ENCODE measurements at regions not wholly inside any gene's neighbourhood (a gene's known extent, or its start where the extent isn't known, plus 50 kb on each side); places are given as distances from the start of the nearest gene placed in this dataset.
"Not testable (repeated sequence)": the region's sequence is repeated elsewhere in the genome, so short reads cannot be mapped to it uniquely, and the experiment has no call there.

DNA sequence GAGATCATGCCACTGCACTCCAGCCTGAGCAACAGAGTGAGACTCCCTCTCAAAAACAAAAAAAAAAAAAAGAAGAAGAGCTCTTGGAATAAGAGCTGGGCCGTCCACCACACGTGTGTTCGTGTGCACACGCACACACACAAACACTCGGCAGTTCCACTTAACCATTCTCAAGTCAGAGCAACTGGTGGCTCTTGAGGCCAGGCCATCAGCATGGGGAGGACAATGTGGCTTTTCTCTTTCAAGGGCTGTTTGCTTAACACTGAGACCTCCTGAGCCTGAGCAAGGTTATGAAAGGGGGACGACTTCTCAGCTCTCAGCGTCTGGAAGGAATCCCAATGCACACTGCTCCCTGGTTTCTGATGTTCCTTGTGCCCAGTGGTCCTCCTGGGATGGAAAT is 444.9 kb downstream of the SOX9 start:
- DNase-seq: no peak

DNA sequence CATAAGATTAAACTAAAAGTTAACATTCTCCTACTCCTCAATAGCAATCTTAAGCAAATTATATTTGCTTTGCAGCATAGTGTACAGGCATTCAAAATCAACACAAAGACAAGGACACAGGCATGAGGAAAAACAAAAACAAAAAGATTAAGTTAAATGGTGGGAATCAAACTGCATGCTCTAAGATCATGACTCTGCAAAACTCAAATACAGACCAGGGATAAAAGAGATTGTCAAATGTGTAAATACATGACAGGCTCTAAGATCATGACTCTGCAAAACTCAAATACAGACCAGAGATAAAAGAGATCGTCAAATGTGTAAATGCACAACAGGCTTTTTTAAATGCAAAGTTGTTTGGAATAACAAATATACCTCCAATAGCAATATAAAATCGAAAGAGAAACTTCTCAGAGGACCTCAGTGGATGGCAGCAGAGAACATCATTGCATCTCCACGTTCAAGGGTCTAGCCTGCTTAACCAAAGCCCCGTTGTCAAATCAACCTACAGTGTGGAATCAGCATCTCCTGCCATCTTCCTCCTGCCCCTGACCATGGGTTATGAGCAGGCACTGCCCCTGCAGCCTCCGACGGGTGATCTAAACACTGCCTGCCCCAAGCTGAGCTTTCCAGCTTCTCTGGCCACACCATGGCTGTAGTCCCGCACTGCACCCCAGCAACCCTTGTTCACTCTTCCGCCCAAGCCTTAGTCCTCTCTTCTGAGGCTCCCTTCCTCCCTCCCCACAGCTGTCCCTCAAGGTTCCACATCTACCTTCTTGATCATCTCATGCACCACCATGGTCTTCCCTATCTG is 446.1 kb downstream of the SOX9 start:
- DNase-seq: no peak

DNA sequence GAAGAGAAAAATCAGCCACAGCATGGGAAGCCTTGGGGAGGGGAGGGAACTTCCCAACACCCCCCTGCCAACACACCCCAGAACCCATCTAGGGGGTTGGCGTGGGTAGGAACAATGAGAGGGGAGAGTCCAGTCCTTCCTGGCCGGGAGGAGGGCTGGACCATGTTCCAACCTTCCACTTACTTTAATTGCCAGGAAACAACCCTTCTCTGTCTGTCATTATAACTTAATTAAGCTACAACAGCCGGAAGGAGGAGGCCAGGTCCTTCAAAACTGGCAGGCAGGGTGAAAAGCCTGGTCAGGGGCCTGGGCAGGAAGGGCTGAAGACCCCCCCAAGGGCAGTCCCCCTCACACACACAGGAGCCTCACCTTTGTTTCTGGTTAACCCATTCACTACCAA is 447.0 kb downstream of the SOX9 start:
- DNase-seq: peak; percentile 43

DNA sequence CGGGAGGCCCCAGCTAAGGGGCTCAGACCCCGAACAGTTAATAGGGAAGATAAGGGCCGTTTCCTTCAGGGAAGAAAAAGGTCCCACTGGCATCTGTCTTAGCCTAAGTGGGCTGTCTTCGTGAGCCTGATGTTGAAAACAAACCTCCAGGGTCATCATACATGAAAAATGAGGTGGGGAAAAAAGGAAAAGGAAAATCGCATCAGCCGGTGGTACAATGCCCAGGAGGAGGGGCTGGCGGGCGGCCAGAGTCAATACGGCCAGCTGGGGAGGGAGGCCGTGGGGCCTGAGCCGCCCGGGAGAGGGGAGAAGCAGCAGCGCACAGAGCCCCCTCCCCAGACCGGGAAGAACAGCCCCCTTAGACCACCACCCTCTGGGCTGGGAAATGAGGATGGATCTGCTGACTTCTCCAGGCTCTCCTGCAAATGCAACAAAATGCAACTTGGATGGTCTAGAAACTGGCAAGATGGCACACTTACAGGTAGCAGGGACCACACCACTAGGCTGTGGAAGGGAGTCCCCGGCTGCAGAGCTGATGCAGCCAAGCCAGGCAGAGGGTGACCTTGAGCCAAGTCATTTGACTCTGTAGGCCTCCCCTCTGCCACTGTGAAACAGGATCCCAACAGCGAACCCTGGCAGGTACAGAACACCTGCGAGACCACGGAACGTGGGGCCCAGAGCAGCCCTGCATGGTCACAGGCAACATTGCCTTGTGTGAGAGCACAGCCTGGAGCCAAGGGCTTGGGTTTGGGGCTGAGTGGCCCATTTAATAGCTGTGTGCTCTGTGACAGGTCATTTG is 448.5 kb downstream of the SOX9 start:
- DNase-seq: peak; percentile 62

DNA sequence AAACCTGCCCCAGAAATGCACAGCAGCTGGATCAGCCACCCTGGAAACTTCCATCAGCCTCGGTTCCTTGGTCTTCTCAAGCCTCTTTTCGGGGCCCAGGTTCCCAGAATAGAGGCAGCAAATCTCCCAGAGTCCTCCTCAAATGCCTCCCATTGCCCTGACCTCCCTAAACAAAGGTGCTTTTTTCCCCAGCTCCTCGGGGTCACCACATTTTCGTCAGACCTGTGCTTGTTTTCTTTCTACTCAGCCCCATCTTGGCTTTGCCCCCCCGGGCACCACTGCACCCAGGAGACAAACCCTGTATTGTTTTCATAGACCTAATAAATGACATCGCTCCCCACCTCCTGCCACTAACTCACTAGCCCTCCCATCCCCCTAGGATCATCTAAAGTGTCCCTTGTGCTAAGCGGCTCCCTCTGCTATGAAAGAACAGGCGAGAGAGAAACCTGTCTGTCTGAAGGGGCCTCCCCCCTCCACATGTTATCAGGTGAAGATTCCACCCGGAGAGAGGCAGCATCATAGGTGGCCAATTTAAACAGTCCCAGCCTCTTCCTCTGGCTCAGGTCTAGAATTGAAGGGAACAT is 451.1 kb downstream of the SOX9 start:
- DNase-seq: no peak

DNA sequence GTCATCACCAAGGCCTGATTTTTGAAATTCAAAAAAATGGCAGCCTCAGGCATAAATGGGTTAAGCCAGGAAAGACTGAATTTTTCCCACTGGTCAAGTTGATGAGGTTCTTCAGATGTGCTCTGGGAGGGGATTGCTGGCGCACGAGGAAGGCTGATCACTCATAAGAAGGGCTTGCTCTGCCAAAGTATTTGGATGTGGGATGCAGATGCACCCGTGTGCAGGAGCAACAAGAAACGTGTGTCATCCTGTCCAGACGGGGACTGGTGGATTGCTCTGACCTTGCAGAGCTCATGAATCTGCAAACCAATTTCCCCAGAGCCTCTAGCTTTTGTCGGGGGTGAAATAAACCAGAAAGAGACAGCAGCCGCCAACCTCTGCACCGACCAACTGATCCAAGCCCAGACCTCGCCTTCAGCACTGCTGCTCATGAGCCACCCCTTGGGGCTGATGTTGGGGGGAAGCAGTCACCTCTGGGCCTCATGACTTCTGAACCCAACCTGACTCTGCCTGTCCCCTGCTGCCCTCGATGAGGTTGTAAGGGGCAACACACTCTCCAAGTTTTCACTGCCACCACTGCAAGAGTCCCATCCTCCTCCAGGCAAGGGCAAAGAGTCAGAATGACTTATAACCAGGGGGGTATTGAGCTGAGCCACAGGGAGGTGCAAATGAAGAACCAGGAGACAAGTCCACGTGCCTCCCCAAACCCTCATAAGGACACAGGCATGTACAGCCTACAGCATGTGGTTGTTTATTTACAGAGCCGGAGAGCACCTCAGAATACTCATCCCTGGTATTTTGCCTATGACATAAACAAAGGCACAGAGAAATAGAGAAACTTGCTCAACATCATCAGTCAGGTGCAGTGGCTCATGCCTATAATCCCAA is 452.0 kb downstream of the SOX9 start:
- no peak for DNase-seq

DNA sequence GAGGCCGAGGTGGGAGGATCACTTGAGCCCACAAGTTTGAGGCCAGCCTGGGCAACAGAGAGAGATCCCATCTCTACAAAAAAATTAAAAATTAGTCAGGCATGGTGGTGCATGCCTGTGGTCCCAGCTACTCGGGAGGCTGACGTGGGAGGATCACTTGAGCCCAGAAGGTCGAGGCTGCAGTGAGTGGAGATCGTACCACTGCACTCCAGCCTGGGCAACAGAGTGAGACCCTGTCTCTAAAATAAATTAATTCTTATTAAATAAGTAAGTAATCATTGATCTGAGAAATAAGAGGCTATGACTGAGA is 452.6 kb downstream of the SOX9 start:
- DNase-seq: not testable (repeated sequence)

DNA sequence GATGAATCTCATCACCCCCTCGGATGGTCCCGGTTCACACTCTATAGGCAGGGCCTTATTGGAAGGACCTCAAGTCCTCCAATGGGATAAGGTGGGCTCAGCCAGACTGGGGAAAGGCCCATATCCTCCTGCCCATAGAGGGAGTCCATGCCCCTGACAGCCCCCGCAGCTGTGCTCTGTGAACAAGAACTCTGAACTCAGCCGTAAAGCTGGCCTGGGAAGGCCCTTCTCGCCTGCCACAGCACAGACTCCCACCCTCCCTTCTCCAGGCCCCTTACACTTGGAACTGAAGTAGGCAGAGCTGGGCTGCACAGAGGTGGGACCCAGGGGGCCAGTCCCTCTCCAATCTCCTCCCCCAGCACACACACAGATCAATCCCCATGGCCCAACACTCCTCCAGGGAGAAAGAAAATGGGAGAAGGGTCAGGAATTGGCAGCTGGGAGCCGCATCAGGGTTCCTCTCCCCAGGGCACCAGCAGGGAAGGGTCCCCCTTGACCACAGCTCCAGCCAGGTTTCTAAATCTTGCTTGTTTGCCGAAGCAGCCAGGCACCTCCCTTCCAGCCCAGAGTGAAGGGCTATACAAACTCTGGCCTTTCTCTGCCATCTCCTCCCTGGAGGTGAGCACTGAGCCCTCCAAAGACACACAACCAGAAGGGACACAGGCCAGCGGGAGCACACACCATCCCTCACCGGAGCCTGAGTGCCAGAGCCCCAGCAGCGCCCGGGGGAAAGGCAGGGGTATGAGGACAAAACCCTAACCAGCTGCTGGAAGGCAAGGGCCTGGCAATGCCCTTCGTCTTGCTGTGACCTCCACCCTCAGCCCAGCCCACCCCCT is 454.1 kb downstream of the SOX9 start:
- no peak for DNase-seq

DNA sequence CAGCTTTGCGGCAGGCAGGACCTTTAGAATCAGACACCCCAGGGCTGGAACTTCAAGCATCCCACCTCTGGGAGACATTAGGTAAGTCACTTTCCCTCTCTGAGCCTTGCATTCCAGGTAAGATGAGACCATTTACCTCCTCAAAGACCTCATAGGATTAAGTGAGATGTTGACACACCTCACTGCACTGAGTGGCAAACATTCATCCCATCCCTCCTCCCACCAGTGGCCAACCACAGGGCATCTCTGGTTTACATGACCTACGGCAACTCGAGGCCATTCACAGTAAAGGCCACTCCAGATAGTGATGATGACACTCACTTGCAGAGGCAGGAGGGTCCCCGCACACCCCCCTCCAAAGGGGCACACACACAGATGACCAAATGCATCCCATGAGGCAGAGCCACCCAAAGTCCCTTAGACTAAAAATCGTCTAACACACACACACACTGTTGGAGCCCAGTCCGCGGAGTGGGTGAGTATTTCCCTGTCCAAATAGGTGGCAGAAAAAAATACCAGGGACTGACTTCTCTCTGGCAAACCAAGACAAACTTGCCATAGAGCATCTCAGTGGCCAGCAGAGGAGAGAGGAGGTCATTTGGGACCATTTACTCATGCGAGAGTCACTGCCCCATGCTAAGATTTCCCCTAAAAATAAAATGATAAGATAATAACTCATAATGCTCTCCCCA is 454.9 kb downstream of the SOX9 start:
- DNase-seq: peak; percentile 38

DNA sequence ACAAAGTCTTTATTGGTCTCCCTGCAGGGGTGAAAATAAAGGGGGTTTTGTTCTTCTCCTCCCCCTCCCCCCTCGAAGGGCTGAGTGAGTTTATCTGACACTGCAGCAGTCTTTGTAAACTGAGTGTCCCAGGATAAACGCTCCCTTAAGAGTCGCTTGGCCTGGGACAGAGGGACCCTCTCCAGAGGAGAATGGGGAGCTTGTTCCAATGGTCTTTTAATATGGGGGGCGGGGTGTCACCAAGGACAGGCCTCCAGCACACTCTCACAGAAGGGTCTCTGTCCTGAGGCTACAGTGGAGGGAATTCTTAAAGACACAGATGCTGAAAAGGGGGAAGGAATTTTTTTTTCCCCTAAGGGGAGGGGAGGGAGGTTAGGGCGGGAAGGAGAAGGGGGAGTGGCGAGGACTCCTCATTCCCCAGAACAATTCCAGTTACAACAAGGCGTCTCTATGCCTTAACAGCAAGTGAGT is 455.5 kb downstream of the SOX9 start:
- peak; percentile 84 for DNase-seq

DNA sequence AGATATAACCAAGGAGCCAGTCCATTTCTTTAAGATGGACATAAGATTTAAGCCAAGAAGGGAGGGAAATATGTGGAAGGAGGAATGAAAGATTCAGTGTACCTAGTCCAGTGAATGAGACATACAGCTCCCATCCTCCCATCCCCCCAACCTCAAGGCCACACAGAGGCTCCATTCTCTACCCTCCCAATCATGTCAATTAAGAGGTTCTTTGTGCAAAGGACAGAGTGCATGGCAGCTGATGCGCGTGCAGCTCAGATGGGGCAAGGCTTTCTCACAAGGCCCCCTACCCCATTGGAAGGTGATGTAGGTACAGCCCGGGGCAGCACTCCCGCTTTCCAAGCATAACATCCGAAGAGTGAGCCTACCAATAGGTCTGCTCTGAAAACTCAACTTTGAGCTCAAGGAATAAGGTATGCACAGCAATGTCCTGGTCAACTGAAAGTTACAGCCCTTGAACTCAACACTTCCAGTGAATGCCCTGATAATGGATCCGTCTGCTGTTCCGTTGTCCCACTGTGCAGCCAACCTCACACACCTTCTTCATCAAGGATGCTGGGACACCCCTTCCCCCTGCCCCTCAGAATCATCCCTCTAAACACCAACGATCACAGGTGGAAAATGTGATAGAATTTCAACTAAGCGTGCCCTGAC is 458.1 kb downstream of the SOX9 start:
- no peak for DNase-seq

DNA sequence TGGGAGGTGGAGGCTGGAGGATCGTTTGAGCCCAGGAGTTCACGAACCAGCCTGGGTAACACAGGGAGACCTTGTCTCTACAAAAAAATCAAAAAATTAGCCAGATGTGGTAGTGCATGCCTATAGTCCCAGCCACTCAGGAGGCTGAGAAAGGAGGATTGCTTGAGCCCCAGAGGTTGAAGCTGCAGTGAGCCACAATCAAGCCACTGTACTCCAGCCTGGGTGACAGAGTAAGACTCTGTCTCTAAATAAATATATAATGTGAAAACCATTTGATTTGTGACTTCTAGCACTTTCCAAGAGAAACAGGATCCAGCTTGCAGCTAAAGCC is 459.1 kb downstream of the SOX9 start:
- DNase-seq: no peak

DNA sequence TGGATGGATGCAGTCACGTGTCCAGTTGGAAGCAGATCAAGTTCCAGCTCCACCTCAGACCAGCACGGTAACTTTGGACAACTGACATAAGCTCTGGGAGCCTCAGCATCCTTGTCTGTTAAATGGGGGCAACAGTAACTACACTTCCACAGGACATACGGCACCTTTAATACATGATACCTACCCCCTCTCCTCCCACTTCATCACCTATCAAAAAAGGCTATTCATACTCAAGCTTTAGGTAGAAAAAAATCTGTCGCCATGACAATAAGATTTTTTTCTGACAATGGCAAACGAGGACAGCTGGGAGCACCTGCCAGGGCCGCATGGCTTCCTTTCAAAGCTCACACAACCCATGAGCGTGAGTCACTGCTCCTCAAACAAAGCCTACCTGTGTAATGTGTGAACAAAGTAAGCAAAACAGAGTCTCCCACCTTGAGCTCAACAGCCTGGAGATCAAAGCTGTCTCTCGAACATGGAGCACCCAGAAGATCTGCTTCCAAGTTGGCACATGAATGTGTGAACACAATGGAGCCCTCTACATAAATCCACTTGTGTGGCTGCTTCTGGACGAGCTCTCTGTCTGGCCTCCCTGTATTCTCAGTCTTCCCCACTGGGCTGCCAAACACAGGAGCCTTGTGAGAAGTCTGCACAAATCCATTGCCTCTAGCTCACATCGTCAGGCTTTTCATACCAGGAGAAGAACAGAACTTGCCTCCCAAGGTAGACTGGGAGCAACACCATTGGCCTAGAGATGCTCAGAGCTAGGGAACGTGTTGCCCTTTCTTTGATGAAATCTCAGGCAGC is 459.7 kb downstream of the SOX9 start:
- DNase-seq: no peak

DNA sequence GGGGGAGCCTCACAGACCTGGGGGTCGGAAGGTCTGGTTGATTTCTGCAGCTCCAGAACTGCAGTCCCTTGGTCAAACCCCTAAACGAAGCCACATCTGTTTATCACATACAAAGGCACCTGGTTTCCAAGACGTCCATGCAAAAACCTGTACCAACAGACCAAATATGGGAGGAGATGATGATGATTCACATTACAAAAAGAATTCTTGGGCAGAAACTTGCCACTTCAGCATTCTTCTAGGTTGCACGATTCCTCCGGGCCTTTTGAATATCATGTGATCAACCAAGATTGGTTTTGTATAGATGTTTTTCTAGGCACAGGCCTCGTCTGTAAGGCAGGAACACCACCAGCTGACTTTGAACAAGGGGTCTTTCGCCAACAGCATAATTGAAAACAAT is 466.3 kb downstream of the SOX9 start:
- DNase-seq: no peak

DNA sequence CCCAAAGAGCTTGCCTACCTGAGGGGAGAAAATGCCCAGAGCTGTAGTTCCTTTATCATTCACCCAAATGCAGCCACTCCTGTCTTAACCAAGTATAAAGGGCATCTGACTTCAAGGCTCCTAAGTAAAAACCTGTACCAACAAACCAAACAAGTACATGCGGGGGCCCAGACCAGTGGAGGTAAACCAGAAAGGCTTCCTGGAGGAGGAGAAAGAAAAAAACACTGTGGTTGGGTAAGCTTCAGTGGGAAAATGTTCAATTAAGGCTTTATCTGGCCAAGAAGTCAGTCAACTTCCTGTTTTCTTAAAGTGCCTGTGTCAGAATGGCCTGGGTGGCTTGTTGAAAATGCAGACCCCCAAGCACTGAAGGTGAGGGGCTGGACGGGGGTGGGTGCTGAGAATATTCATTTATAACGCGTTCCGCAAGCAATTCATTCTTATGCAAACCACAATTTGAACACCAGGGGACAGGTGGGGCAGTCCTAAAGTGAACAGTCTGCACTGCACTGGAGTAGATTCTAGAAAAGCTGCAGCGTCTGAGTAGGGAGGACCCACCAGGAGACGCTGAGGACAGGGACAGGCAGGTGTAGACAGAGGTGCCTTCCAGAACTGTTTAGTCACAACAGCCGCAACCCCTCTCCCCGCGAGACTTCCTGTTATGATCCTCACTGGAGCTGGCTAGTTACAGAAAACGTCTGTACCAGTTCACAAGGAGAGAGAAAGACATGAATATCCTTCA is 467.1 kb downstream of the SOX9 start:
- DNase-seq: no peak

DNA sequence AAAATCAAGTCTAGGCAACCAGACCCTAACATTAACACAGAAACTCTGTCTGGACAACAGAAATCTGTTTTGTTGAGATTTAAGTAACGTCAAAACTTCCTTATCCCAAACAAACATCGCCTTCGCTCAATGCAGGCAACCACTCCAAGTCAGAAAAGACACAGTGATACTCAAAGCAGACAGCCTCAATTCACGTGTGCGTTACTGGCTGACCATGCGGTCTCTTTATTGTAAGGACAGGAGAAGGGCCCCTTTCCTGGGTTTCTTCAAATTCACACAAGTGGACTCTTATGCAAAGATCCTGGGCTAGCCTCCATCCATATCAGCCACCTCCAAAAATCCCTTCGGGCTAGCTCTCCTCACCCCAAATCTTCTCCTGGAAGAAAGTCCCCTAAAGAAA is 467.7 kb downstream of the SOX9 start:
- DNase-seq: no peak

DNA sequence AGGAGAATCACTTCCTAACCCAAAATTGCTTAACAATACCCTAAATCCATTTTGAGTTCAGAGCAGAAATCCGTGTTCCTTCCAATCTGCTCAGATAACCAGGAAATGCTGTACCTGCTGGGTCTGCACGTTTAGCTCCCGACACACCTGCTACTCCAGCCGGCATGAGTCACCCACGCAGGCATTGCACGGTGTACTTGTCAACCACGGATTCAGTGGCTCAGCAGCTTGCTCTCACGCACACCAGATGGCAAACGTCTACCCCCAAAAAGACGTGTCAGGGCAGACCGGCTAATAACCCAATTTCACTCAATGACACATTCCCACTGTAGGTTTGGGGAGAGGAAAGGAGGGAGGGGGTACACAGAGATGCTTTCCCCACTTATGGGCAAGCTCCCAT is 468.1 kb downstream of the SOX9 start:
- no peak for DNase-seq

DNA sequence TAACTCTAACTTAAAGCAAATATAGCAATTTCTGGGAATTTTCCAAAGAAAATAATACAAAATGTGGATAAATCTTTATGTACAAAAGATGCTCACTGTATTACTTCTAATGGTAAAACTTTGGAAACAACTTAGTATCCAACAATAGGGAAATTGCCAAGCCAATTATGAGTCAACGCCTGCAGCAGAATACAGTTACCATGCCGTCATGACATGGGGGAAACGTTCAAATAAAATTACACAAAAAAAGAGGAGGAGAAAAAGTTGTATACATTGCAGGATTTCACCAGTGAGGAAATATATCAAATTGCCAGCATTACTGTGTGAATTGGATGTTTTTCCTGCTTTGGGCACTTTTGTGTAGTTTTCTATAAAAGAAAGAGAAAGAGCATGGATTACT is 469.6 kb downstream of the SOX9 start:
- DNase-seq: no peak

DNA sequence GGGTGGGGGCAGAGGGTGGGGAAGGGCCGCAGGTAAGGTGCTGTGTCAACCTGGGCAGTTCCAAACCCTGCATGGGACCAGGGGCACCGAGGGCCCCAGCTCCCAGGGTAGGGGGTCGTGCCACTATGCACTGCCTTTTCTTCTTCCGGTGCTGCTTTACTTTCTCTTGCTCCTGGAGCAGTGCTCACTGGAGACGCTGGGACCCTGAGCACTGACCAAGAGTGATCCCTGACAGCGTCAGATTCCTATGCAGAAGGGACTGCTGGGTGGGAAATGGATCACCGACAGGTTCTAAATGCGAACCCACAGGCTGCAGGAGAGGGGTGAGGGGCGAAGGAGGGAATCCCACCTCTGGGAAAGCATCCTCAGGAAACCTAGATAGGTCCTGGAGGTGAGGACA is 470.1 kb downstream of the SOX9 start:
- DNase-seq: no peak
